GM12865 (cell line): ENCODE measurements at regions not wholly inside any gene's neighbourhood (a gene's known extent, or its start where the extent isn't known, plus 50 kb on each side); places are given as distances from the start of the nearest gene placed in this dataset.
"Not testable (repeated sequence)": the region's sequence is repeated elsewhere in the genome, so short reads cannot be mapped to it uniquely, and the experiment has no call there.

Source experiments
- DNase-seq: peaks from one replicate; pipeline ENCODE4 v3.0.0; 2010; ENCODE audit warnings: low read depth
- H3K4me3 ChIP-seq: 2 replicates; pipeline ENCODE4 v1.5.1; 2011; ENCODE audit warnings: mild to moderate bottlenecking, low read depth, low read length, control low read depth
- CTCF ChIP-seq: IDR thresholded peaks from 2 replicates; pipeline ENCODE4 v1.5.1; 2011; ENCODE audit warnings: low read length, control low read depth, low read depth, inconsistent platforms; ENCODE audit not compliant: insufficient read depth; ENCODE audit errors: missing control alignments

GRCh38 chr5:14929293-14930065, 57.9 kb upstream of the ANKH start:
- no peak overlapping the region for H3K4me3 ChIP-seq
- TF ChIP-seq CTCF: no peak
- no peak for DNase-seq

- no peak for DNase-seq
- TF ChIP-seq CTCF: no peak
- no peak overlapping the region for H3K4me3 ChIP-seq
These were observed 57.1 kb upstream of the ANKH start for GRCh38 chr5:14928661-14929060.

- TF ChIP-seq CTCF: no peak
- DNase-seq: no peak
- no peak overlapping the region for H3K4me3 ChIP-seq
These were observed 53.7 kb upstream of the ANKH start for GRCh38 chr5:14925326-14925725.

- not testable (repeated sequence) for DNase-seq, H3K4me3 ChIP-seq
These were observed 51.4 kb upstream of the ANKH start for GRCh38 chr5:14922952-14923351.

- H3K4me3 ChIP-seq: no peak overlapping the region
- TF ChIP-seq CTCF: no peak
- no peak for DNase-seq
These were observed 50.9 kb upstream of the ANKH start for GRCh38 chr5:14922456-14922855.
